HG03571 (cell line): ENCODE measurements at regions not wholly inside any gene's neighbourhood (a gene's known extent, or its start where the extent isn't known, plus 50 kb on each side); places are given as distances from the start of the nearest gene placed in this dataset.

Source experiments
- ATAC-seq: cut with Tn5 transposase; IDR thresholded peaks from one replicate; pipeline ENCODE4 v1.9.1; 2021; ENCODE audit not compliant: unreplicated experiment

DNA sequence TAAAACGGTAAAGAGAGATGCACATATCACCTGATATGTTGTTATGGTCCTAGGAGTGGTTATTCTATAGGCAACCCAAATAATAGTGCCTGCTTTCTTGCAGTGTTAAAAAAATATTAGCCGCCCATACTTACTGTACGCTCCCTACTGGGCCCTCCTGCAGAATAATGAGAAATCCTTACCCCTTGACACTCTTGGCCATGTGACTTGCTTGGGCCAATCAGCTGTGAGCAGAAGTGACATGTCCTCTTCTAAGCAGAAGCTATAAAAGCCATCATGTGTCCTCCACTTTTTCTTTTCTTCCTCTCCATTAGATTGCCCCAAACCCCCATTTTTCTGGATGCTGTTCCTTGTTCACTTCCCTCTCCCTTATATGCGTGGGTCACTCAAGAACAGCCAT lies 90.5 kb upstream of the SPRED2 start:
- no peak for ATAC-seq

DNA sequence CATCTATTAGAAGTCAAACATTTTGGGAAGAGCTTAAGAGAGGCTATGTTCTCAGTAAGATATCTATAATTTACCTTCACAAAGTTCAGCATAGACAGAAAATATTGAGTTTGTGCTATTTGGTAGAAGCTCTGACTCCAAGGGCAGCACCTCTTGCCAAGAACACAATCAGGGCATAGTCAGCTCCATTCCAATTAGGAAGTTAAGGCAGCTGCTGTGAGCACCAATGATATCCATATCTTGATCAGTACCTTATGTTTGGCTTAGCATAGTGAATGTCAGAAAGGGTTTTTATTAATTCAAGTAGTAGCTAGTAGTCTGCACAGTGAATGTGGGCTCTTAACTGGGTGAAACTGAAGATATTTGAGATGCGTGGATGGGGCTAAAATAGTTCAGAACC lies 86.4 kb upstream of the SPRED2 start:
- ATAC-seq, result no peak

DNA sequence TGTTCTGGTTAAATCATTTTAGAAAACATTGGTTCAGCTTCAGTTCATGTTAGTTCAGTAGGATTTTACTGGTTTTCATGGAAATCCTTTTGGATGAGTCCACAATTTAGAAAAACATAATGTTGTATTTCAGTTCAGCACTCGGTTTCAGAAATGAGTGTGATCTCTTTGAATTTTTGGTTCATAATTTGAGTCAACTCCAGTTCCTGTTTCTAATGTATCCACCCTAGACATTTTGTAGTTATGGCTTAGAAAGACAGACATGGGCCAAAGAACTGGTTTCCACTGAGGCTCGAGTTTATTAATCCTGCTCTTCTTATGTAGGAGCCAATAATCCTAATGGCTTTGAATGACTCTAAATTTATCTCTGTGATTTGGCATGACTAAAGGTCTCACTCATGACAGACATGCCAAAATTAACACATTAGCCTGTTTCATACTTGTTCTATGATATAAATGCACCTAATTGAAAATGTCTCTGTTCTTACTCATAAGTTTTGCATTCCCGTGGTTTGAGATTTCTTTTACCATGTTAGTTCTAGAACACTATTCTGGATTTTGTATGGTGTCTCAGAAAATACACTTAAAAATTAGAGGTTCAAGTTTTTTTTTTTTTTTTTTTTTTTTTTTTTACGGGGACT lies 82.3 kb upstream of the SPRED2 start:
- ATAC-seq, result no peak

DNA sequence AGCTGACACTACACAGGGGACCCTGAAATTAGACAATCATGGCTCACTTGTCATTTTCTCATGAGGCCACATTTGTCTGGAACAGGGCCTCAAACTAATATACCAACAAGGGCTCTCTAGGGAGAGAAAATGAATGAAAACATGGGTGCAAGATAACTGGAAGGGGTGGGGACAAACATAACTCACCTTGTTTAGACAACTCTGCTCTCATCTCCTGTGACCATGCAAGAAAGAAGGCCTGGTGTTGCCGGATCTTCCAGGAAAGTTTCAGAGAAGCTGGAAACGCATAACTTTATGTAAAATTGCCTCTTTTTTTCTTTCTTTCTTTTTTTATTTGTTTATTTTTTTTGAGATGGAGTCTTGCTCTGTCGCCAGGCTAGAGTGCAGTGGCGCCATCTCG lies 80.4 kb upstream of the SPRED2 start:
- ATAC-seq, result no peak

DNA sequence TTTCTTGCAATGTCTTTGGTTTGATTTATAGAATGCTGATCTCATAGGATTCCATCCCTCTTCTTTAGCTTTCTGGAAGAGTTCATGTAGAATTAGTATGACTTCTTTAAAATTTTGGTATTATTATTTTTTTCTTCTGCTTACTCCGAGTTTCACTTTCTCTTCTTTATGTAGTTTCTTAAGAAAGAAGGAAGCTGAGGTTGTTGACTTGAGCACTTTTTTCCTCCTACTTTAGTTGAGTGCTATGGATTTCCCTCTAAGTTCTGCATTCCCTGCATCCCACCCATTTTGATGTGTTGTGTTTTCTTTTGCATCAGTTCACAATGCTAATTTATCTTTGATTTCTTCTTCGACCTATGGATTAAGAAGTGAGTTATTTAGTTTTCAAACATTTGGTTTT lies 78.9 kb upstream of the SPRED2 start:
- no peak for ATAC-seq

DNA sequence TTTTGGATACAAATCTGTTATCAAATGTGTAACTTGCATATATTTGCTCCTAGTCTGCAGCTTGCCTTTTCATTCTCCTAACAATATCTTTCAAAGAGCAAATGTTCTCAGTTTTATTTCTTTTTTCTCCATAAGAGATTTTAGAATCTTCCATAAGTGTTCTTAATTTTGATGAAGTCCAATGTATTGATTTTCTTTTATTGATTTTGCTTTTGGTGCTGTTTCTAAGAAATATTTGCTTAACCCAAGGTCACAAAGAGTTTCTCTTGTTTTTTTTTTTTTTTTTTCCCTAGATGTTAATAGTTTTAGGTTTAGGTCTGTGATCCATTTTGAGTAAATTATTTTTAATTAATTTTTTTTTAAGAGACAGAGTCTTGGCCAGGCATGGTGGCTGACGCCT lies 75.8 kb upstream of the SPRED2 start:
- no peak for ATAC-seq

DNA sequence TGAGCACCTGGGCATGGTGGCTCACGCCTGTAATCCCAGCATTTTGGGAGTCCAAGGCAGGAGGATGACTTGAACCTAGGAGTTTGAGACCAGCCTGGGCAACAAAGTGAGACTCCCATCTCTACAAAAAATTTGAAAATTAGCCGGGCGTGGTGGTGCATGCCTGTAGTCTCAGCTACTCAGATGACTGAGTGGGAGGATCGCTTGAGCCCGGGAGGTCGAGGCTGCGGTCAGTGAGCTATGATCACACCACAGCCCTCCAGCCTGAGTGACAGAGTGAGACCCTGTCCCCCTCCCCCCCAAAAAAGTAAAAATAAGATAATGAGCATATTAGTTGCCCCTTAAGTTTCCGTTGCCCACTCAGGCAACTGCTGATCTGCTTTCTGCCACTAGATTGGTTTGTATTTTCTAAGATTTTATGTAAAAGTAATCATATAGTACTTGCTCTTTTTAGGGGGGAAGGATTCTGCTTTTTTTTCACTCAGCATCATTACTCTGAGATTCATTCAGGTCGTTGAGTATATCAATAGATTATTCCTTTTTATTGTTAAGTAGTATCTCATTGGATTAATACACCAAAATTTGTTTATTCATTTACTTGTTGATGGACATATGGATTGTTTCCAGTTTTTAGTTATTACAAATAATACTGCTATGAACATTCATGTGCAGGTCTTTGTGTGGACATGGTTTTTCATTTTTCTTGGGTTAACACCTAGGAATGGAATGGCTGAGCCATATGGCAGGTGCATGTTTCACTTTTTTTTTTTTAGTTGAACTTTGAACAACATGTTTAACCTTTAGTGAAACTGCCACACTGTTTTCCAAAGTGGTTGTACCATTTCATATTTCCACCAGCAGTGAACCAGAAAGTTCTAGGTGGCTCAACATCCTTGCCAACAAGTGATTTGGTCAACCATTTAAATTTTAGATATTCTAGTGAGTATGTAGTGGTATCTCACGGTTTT lies 75.0 kb upstream of the SPRED2 start:
- ATAC-seq, result no peak

DNA sequence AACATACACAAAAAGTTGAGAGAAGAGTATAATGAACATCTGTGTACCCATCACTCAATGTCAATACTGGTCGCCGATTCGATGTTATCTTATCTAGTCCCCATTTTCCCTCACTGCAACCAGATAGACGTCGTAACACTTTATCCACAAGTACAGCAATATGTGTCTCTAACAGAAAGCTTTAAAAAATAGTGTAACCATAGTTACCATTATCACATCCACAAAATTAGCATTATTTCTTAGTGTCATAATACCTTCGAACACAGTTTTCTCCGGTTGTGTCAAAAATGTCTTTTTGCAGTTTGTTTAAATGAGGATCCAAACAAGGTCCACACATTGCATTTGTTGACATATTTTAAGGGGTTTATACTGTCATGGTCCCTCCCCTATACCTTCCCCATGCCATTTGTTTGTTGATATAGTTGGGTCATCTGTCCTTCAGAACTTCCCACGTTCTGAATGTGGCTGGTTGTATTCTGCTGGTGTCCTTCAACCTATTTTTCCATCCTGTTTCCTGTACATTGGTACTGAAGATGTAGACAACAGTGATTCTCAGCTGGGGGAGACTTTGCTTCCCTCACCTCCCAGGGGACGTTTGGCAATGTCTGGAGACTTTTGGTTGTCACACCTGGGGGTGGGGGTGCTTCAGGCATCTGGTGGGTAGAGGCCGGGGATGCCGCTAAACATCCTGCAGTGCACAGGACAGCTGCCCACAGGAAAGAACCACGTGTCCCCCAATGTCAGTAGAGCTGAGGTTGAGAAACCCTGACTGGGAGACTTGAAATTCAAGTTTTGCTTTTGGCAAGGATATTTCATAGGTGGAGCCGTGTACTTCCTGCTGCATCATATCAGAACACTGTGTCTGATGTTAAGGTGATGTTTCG lies 72.7 kb upstream of the SPRED2 start:
- no peak for ATAC-seq

DNA sequence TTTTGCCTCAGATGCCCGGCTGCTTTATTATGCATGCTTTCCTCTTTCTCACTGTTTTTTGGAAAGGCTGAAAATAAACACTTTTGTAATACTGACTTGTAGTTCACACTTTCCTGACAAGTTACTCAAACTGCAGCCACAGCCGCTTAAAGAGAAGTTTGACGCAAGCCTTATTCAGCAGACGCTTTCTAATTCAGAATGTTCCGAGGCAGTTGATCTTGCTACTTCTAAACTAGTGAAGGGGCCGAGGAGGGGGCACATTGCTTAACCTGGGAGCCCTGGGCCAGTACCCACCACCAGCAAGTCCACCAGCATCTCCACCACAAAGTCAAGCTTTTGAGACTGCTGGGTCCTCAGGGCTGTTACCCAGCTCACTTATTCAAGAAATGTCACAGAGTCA lies 71.8 kb upstream of the SPRED2 start:
- no peak for ATAC-seq

DNA sequence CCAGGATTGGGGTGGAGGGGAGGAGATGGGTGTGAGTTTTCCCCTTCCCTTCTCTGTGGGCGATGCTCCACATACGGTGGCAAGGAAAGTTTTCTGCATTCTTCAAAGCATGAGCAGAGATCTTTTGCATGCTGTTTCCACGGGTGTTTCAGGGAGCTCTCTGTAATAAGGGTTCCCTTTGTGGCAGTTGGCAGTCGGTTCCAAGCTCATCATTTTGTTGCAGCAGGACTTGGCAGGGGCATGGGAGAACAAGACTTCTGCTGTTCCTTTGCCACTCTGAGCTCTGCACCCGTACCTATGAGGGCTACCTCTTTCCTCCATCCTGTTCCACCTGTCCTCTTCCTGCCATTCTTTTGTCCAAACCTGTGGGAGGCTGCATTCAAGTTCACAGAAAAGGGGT lies 71.3 kb upstream of the SPRED2 start:
- no peak for ATAC-seq

DNA sequence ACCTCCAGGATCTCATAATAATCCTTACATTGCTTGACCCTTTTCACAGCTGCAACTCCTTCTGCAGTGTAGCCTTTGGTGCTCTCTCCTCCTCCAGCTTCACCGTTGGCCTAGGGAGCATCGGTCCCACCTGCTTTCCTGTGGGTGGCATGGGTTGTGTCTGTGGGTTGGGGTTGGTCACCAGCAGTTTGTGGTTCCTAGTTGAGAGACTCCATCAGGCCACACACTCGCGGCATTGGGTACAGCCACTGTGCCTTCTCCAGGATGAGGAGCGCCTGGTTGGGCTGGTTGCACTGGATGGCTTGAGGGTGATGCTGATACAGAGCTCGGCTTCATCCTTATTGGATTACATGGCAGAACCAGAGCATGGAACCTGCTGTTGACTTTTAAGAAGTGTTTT lies 69.4 kb upstream of the SPRED2 start:
- no peak for ATAC-seq

DNA sequence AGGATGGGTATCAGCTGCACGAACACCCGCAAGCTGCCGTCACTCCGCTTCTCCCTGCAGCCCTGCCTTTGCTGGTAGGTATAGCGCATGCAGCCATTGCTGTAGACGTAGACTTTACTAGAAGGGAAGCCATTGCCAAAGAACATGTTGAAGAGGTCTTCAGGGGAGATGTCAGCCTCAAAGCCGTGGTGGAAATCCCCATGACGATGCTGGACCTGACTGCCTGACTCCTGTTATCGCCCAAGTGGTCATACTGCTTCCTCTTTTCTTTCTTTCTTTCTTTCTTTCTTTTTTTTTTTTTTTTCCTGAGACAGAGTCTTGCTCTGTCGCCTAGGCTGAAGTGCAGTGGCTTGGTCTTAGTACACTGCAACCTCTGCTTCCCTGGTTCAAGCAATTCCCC lies 68.7 kb upstream of the SPRED2 start:
- ATAC-seq, result no peak

DNA sequence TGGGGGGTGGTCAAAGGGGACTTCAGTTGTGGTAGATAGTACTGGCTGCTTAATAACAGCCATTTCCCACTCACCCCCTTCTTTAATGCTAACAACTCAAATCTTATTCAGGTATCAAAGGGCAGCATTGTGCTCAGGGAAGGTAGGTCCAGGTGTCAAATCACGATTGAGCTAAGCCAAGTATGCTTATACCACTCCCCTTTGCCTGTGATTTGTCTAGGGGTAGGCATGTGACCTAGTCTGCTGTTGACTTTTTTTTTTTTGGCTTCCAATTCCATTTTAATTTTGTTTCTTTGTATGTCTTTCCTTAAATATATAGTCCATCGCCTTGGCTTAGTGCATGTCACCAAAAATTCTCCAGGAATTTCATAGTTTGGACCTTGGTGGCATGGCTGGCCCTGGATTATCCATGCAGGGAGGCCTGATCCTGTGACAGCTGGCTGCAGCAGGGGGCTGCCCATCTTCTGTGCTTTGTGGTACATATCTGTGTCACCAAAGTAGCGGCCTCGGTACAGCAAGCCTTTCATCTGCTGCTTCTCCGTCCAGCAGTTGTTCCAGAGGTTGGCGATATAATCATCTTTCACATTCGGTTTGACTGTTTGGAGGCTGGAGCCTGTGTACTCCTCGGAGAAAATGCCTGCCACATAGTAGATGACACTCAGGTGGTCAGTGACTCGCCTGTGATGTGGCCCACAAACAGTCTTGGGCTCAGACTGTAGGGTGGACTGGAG lies 68.1 kb upstream of the SPRED2 start:
- ATAC-seq, result no peak

DNA sequence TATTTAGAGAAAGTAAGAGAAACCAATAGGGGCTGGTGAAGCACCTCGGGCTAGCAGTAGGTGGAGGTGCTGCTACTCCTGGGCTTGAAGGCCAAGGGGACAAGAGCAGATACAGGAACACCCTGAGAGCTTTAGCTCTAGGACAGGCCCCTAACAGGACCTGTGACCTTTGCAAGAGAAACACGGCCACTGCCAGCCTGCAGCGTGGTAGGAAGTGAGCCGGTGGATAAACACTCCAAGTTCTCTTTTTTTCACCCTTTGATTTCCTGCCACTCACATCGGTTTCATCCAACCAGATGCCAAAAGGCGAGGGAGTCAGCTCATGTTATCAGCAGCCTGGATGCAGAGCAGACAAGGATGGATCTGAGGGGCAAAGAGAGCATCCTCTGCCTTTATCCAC lies 66.8 kb upstream of the SPRED2 start:
- ATAC-seq, result no peak

DNA sequence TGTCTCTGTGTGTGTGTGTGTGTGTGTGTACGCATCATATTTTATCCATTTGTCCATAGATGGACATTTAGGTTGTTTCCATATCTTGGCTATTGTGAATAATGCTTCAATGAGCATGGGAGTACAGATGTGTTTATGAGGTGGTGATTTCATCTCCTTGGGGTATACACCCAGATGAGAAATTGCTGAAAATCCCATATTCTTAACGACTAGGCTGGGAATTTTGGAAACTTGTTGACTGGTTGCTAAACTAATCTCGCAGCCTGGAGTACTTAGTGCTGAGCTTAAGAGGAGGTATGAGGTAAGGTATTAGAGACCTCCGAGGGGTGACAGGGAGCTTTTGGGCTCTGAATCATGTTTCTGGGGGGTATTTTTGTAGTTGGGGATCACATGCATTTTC lies 66.0 kb upstream of the SPRED2 start:
- ATAC-seq, result no peak

DNA sequence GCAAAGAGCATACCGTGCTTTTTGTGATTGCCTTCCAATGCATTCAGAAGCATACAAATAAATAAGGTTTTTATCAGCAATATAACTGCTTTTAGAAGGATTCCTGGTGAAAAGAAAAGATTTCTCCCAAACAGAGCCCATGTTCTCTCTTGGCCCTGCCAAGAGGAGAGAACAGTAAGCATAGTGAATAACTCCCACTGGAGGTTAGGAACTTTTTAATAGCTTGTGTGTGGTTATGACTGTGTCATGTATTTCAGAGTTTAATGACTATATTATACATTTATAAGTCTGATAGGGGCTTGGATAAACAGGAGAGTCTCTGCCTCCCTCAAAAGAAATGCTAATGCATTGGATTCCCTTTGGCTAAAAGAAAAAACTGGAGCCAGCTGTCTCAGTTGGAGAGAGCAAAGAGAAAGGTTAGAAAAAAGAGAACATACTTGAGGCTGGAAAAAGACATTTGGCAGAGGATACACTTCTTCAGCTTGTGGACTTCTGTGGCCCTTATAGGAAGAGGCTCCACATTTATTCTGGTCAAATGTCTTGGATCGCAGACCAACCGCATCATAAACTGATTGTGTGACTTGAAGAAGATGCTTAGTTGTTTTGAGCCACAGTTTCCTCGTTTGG lies 63.0 kb upstream of the SPRED2 start:
- ATAC-seq, result no peak

DNA sequence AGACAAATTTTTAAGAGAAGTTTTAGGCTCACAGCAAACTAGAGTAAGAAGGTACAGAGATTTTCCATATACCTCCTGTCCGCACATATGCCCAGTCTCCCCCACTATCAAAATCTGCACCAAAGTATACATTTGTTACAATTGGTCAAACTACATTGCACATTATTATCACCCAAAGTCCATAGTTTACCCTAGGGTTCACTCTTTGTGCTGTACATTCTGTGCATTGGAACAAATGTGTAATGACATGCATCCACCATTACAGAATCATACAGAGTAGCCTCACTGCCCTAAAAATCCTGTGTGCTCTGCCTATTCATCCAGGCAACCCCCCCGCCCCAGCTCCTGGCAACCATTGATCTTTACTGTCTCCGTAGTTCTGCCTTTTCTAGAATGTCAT lies 61.7 kb upstream of the SPRED2 start:
- no peak for ATAC-seq

DNA sequence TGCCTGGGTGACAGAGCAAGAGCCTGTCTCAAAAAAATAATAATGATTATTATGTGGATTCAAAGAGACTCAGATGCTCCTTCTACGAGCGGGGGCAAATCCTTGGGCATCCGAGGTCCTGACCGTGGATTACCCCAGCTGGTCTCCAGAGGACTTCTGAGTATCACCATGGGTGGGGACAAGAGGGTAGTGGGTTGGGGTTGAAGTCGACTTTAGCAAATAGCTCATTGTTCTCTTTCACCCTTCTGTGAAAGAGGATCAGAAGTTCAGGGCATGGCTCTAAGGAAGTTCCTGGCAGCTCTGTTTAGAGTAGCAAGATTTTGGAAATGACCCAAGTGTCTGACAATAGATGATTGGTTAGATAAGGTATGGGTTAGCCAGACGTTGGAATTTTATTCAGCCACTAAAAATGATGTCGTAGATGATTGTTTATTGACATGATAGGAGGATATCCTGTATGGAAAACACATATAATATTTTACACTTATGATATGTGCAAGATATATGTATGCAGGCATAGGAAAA lies 59.0 kb upstream of the SPRED2 start:
- no peak for ATAC-seq

DNA sequence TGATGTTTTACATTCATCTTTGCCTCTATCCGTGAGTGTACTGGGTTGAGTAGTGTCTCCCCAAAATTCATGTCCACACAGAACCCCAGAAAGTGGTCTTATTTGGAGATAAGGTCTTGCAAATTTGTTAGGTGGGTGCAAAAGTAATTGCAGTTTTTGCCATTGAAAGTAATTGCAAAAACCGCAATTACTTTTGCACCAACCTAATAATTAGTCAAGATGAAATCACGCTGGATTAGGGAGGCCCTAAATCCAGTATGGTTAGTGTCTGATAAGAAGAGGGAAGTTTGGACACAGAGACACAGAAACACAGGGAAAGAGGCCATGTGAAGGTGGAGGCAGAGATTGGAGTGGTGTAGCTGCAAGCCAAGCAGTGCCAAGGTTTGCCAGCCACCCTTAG lies 57.8 kb upstream of the SPRED2 start:
- ATAC-seq, result no peak

DNA sequence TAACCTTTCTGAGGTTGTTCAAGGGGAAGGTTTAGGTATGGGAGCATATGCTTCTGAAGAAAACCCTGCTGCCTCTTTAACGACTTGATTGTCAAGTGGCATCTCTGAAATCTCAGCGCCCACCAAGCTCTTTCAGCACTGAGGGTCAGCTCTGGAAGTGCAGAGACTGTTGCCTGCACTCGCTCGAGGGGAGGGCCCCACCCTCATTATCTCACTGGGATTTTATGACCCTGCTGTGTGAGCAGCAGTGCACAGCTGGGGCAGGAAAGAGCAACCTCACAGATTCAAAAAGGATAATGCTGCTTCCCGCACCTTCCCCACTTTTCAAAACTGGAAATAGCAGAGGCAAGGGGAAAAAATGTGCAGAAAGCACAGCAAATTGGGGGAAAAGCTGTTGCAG lies 56.9 kb upstream of the SPRED2 start:
- ATAC-seq, result no peak
